ENCODE measurements at regions not wholly inside any gene's neighbourhood (a gene's known extent, or its start where the extent isn't known, plus 50 kb on each side); places are given as distances from the start of the nearest gene placed in this dataset.

DNA sequence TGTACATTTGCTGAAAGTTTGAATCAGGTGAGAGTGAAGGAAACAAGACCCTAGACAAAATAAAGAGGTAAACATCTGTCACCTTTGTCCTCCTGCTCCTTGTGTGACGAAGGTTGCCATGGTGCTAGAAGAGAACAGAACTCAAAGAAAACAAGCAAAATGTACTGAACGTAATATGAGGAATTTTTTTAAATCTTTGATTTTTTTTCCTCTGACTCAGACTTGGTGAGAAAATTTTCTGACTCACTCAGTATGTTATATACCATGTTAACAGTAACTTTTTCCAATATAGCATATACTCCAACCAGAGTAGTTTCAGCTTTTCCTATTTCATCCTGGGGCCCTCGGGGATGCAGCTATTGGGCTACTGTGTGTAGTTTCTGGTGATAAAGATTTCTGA lies 2114.6 kb upstream of the PIK3C3 start:
- TF ChIP-seq CTCF (conservative IDR thresholded peaks at IDR 0.05; ENCODE audit: low read length), result no peak
- TF ChIP-seq EZH2phosphoT487 (IDR thresholded peaks at IDR 0.05; ENCODE audit: borderline replicate concordance, low read depth, low read length), result no peak
